Panc1 (cell line): ENCODE measurements at regions not wholly inside any gene's neighbourhood (a gene's known extent, or its start where the extent isn't known, plus 50 kb on each side); places are given as distances from the start of the nearest gene placed in this dataset.

ENCODE experiments used
- ATAC-seq: fragments of 200-7000 bp; cut with Tn5 transposase; 2 replicates; pipeline ENCODE4 v1.9.1; 2020; ENCODE audit warnings: mild to moderate bottlenecking, moderate library complexity
- BruUV-seq: library from RNA; stranded (reverse); fragments of 400-500 nt; replicated peaks from 2 replicates; lab custom pipeline; 2021; lab: Mats Ljungman, UMichigan
- CTCF ChIA-PET: fragments of 300-600 bp; sonication (Branson Sonifier 250); formaldehyde crosslinking; loops from one replicate; lab custom pipeline; 2022; ENCODE audit warnings: antibody characterized with exemption; lab: Charles Lee
- POLR2A ChIA-PET: fragments of 300-600 bp; sonication (Branson Sonifier 250); formaldehyde crosslinking; loops from one replicate; lab custom pipeline; 2022; ENCODE audit warnings: antibody characterized with exemption; lab: Charles Lee
- DNase-seq: peaks from one replicate; pipeline ENCODE4 v3.0.0-alpha.2; 2010; ENCODE audit warnings: low read depth, low spot score
- H3K27ac ChIP-seq: 2 replicates; pipeline ENCODE4 v1.5.1; 2011; ENCODE audit warnings: mild to moderate bottlenecking, low read length, inconsistent platforms
- H3K27me3 ChIP-seq: fragments of 200-500 bp; sonication (Bioruptor generic); 2 replicates; pipeline ENCODE4 v1.6.0; 2014; ENCODE audit warnings: low read length, inconsistent platforms; ENCODE audit not compliant: control insufficient read depth, insufficient read depth
- H3K36me3 ChIP-seq: fragments of 200-500 bp; sonication (Bioruptor generic); 2 replicates; pipeline ENCODE4 v1.5.1; 2014; ENCODE audit warnings: inconsistent platforms, mild to moderate bottlenecking, low read length, moderate library complexity; ENCODE audit not compliant: control insufficient read depth, insufficient read depth
- H3K4me1 ChIP-seq: 2 replicates; pipeline ENCODE4 v1.5.1; 2011; ENCODE audit warnings: inconsistent platforms, mild to moderate bottlenecking, low read length, moderate library complexity; ENCODE audit not compliant: control insufficient read depth, insufficient read depth
- H3K4me3 ChIP-seq, 2 experiments: 2 replicates each; pipeline ENCODE4 v1.5.1; 2011 to 2012; ENCODE audit warnings: low read depth in 2 of 2, low read length in 2 of 2, mild to moderate bottlenecking in 2 of 2, inconsistent platforms in 1 of 2, moderate library complexity in 1 of 2
- H3K9me3 ChIP-seq: fragments of 200-500 bp; sonication (Bioruptor generic); 2 replicates; pipeline ENCODE4 v1.5.1; 2014; ENCODE audit warnings: low read depth, mild to moderate bottlenecking, inconsistent platforms, low read length, moderate library complexity; ENCODE audit not compliant: control insufficient read depth, insufficient read depth
- POLR2AphosphoS5 ChIP-seq: IDR thresholded peaks from 2 replicates; pipeline ENCODE4 v1.6.1; 2012; ENCODE audit warnings: mild to moderate bottlenecking, low read depth, low read length, moderate library complexity
- REST ChIP-seq, 2 experiments: IDR thresholded peaks; 2 replicates each; pipeline ENCODE4 v1.6.1; 2011 to 2012; ENCODE audit warnings: low read depth in 2 of 2, control low read depth in 1 of 2, low read length in 1 of 2, mild to moderate bottlenecking in 1 of 2, moderate library complexity in 1 of 2; ENCODE audit not compliant: insufficient read depth in 1 of 2
- SIN3A ChIP-seq: IDR thresholded peaks from 2 replicates; pipeline ENCODE4 v1.6.1; 2012; ENCODE audit warnings: low read depth, mild to moderate bottlenecking, low read length, moderate library complexity, borderline replicate concordance; ENCODE audit not compliant: insufficient read depth
- TCF7L2 ChIP-seq: IDR thresholded peaks from 2 replicates; pipeline ENCODE4 v1.6.1; 2011; ENCODE audit warnings: mild to moderate bottlenecking, low read depth, low read length, inconsistent platforms
- in situ Hi-C: cut with HindIII; loops from 2 replicates; pipeline ENCODE4 v1.10.0; 2016; ENCODE audit warnings: low sequenced_read_pairs, low pct_unique_long_range_greater_than_20kb
- intact Hi-C: fragments of 100-400 bp; cut with micrococcal nuclease; formaldehyde crosslinking; loops from one replicate; pipeline ENCODE4 v1.10.0; 2022; ENCODE audit not compliant: unreplicated experiment
- TF ChIP-seq, protein P1 (sequence below): fragments of 450-650 bp; IDR thresholded peaks from 2 replicates; pipeline ENCODE4 v1.5.1; 2017; ENCODE audit warnings: mild to moderate bottlenecking

GRCh38 chr6:111989743-111990142 lies 64.2 kb upstream of the CCN6 start:
- in situ Hi-C loops = no loop called here
- Histone ChIP-seq H3K4me3 (no peak overlapping the region), H3K4me1 (no peaks in the 10 kb centered on the region), H3K36me3 (no peaks in the 10 kb centered on the region), H3K27ac (no peak overlapping the region), H3K27me3 (peaks cover 34% of the 10 kb centered on the region), H3K9me3 (no peaks in the 10 kb centered on the region)
- intact Hi-C loops = no loop called here
- ChIA-PET POLR2A (no interaction called here), CTCF (no interaction called here)
- no peak for DNase-seq
- no peak for ATAC-seq
- no TSS peak for BruUV-seq
- no peak for TF ChIP-seq SIN3A
- no peak for TF ChIP-seq POLR2AphosphoS5
- no peak for TF ChIP-seq TCF7L2
- TF ChIP-seq REST (IDR thresholded peaks at IDR 0.05; ENCODE audit: insufficient read depth in 1 of 2, low read depth in 2 of 2, low read length in 1 of 2) = no peak
- TF ChIP-seq, protein P1, sequence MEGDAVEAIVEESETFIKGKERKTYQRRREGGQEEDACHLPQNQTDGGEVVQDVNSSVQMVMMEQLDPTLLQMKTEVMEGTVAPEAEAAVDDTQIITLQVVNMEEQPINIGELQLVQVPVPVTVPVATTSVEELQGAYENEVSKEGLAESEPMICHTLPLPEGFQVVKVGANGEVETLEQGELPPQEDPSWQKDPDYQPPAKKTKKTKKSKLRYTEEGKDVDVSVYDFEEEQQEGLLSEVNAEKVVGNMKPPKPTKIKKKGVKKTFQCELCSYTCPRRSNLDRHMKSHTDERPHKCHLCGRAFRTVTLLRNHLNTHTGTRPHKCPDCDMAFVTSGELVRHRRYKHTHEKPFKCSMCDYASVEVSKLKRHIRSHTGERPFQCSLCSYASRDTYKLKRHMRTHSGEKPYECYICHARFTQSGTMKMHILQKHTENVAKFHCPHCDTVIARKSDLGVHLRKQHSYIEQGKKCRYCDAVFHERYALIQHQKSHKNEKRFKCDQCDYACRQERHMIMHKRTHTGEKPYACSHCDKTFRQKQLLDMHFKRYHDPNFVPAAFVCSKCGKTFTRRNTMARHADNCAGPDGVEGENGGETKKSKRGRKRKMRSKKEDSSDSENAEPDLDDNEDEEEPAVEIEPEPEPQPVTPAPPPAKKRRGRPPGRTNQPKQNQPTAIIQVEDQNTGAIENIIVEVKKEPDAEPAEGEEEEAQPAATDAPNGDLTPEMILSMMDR = no peak

DNA sequence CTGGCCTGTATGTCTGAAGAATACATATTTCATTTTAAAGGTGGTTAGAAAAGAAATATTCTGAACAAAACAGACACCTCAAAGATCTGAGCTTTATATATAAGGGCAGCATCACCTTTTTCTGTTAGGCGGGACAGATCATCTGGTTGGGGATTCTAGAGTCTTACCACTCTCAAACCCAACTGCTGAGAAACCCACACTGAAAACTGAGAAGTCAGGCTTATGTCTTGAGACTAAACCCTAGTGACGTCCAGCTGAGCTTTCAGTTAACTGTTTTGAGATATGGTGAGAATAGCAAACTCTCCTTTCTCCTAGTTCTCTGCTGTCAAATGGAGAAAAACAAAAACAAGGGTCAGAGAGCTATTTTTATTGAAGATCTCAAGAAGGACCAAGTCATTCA lies 63.7 kb upstream of the CCN6 start:
- POLR2A ChIA-PET = no interaction called here
- H3K9me3 ChIP-seq = no peaks in the 10 kb centered on the region
- no peaks in the 10 kb centered on the region for H3K4me1 ChIP-seq
- H3K27me3 ChIP-seq = peaks cover 34% of the 10 kb centered on the region
- no peak overlapping the region for H3K27ac ChIP-seq
- H3K4me3 ChIP-seq = no peak overlapping the region
- H3K36me3 ChIP-seq = no peaks in the 10 kb centered on the region
- intact Hi-C loops (no loop called here), in situ Hi-C loops (no loop called here)
- DNase-seq (no peak), ATAC-seq (no peak)
- no TSS peak for BruUV-seq
- TF ChIP-seq REST (IDR thresholded peaks at IDR 0.05; ENCODE audit: insufficient read depth in 1 of 2, low read depth in 2 of 2, low read length in 1 of 2) (no peak), POLR2AphosphoS5 (no peak), TCF7L2 (no peak), SIN3A (no peak)
- TF ChIP-seq, protein P1 = no peak
- CTCF ChIA-PET = interaction anchor here (0.7 kb wide), 1 partner anchor 1453 kb away, joined by 3 read pairs; no protein-coding TSS in a partner anchor
